HG02588 (cell line): ENCODE measurements at regions not wholly inside any gene's neighbourhood (a gene's known extent, or its start where the extent isn't known, plus 50 kb on each side); places are given as distances from the start of the nearest gene placed in this dataset.

Experiments
- ATAC-seq: cut with Tn5 transposase; IDR thresholded peaks from one replicate; pipeline ENCODE4 v1.9.1; 2021; ENCODE audit warnings: mild to moderate bottlenecking, moderate library complexity; ENCODE audit not compliant: unreplicated experiment

GRCh38 chr1:184215274-184215925 lies 163.9 kb downstream of the TSEN15 start:
- no peak for ATAC-seq

GRCh38 chr1:184218458-184219075 lies 167.0 kb downstream of the TSEN15 start:
- no peak for ATAC-seq

GRCh38 chr1:184219414-184219813 lies 167.4 kb upstream of the C1orf21 start:
- no peak for ATAC-seq

GRCh38 chr1:184219883-184220282 lies 166.9 kb upstream of the C1orf21 start:
- no peak for ATAC-seq

GRCh38 chr1:184221087-184221486 lies 165.7 kb upstream of the C1orf21 start:
- ATAC-seq: no peak

GRCh38 chr1:184222652-184223052 lies 164.2 kb upstream of the C1orf21 start:
- no peak for ATAC-seq

DNA sequence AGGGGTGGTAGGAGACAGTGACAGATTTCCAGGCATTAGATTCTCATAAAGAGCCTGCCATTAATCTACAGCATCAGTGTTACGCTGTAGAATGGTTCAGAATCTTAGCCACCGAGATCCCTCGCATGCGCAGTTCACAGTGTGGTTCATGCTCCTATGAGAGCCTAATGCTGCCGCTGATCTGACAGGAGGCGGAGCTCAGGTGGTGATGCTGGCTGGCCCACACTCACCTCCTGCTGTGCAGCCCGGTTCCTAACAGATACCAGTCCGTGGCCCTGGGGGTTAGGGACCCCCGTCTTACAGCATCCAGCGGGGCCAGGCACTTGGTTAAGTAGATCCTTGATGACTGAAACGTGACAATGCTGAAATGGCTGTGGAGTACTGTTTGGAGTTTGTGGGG lies 163.6 kb upstream of the C1orf21 start:
- no peak for ATAC-seq

- ATAC-seq: no peak
Observed at GRCh38 chr1:184225283-184226099, 161.3 kb upstream of the C1orf21 start.

- no peak for ATAC-seq
Observed at GRCh38 chr1:184226100-184226487, 160.7 kb upstream of the C1orf21 start.

GRCh38 chr1:184228558-184228957 lies 158.3 kb upstream of the C1orf21 start:
- no peak for ATAC-seq

- no peak for ATAC-seq
Observed at GRCh38 chr1:184237588-184237987, 149.2 kb upstream of the C1orf21 start.

GRCh38 chr1:184241446-184241845 lies 145.4 kb upstream of the C1orf21 start:
- ATAC-seq: no peak

DNA sequence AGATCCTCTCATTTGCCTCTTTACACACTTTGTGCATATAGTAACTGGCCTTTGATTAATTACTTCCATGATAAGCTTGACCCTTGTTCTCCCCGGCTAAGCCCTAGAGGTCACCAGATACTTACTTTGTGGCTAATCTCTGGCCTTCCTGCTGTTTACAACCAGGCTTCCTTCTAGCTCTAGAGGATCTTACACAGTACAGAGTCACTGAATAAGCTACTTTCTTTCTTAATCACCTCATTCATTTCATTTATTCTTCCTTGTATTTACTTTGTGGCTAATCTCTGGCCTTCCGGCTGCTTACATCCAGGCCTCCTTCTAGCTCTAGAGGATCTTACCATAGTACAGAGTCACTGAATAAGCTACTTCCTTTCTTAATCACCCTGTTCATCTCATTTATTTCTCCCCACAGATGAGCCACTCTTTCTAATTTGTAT lies 144.3 kb upstream of the C1orf21 start:
- ATAC-seq: no peak

GRCh38 chr1:184244962-184245361 lies 141.9 kb upstream of the C1orf21 start:
- no peak for ATAC-seq

DNA sequence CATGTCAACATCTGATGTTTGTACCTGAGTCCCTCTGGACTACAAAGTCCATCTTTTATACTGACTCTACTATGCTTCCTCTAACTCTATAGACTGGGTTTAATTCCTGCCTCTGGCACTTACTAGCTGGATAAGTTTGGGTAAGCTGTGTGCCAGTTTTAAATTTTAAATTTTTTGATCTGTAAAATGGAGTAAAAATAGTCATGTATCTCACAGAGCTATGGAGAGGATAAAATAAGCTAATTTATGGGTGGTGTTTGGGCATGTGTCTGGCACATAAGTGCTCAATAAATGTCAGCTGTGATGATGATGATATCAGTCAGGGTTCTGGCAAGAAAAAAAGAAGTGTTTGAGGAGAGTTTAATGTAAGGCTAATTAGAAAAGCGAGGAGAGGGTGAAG lies 139.2 kb upstream of the C1orf21 start:
- no peak for ATAC-seq

- ATAC-seq: no peak
Observed at GRCh38 chr1:184253921-184254320, 132.9 kb upstream of the C1orf21 start.

- ATAC-seq: no peak
Observed at GRCh38 chr1:184254849-184255248, 132.0 kb upstream of the C1orf21 start.

GRCh38 chr1:184255560-184255959 lies 131.3 kb upstream of the C1orf21 start:
- ATAC-seq: no peak

- no peak for ATAC-seq
Observed at GRCh38 chr1:184257873-184258272, 129.0 kb upstream of the C1orf21 start.

DNA sequence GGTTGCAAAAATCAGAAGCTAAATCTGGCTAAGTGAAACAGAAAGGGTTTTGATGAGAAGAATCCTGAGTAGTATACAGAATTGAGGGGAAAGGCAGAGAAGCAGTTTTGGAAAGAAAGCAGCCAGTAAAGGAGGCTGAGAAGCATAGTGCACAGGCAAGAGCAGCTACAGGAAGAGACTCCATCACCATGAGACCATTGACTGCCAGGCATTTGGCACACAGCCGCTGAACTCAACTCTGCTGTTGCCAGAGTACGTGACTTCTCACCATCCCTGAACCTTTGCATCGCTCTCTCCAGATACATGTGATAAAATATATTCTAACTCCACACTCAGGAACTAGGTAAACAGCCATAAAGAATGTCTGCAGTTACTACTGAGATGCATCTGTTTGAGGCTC lies 128.3 kb upstream of the C1orf21 start:
- no peak for ATAC-seq

DNA sequence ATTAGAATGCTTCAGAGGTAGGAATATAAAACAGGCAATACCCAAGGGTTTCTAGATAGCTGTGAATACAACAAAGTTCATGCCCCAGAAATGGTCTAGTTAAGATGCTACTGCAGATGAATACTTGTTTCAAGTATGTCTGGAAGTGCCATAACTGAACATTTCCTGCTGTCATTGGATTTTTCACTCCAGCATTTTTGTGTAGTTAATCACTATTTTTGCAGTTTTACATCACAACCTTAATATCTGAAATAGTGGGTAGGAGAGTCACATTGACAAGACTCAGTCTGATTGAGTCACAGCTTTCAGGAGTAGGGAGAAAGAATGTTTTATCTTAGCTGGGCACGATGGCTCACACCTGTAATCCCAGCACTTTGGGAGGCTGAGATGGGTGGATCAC lies 126.4 kb upstream of the C1orf21 start:
- ATAC-seq: no peak

DNA sequence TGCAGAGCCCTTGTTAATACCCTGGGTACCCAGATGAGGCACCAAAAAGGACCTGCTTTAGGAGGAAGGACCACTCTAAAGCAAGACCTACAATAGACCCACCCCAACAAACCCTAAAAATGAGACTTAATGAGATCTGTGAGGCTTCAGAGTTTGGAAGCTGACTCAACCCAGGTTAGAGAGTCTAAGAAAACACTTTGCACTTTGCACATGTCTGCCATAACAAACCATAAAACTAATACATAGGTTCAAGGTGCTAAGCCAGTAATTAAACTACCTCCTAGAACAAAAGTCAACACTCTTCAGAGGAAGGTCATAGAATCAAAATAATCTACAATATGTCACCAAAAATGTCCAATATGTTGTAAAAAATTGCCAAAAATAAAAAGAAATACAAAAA lies 124.7 kb upstream of the C1orf21 start:
- ATAC-seq: no peak
